Activated CD4-positive, alpha-beta T cell treated with anti-CD3 and anti-CD28 coated beads for 1 hour (primary cell): ENCODE measurements at regions not wholly inside any gene's neighbourhood (a gene's known extent, or its start where the extent isn't known, plus 50 kb on each side); places are given as distances from the start of the nearest gene placed in this dataset.

Experiments used
- DNase-seq: peaks from one replicate; pipeline ENCODE4 v3.0.0-alpha.2; 2020

- DNase-seq = no peak
These were observed 906.7 kb upstream of the CELF2 start for GRCh38 chr10:10110844-10111490.

- DNase-seq = no peak
These were observed 899.5 kb upstream of the CELF2 start for GRCh38 chr10:10118131-10118530.

GRCh38 chr10:10120671-10121070, 897.0 kb upstream of the CELF2 start:
- DNase-seq = no peak

- no peak for DNase-seq
These were observed 892.0 kb upstream of the CELF2 start for GRCh38 chr10:10125676-10126075.

- DNase-seq = no peak
These were observed 891.5 kb upstream of the CELF2 start for GRCh38 chr10:10126218-10126617.

- no peak for DNase-seq
These were observed 889.3 kb upstream of the CELF2 start for GRCh38 chr10:10128387-10128786.

GRCh38 chr10:10130686-10131085, 887.0 kb upstream of the CELF2 start:
- DNase-seq = no peak

- no peak for DNase-seq
These were observed 885.7 kb upstream of the CELF2 start for GRCh38 chr10:10132009-10132408.

- no peak for DNase-seq
These were observed 884.4 kb upstream of the CELF2 start for GRCh38 chr10:10133281-10133680.

- DNase-seq = no peak
These were observed 879.0 kb upstream of the CELF2 start for GRCh38 chr10:10138685-10139084.

GRCh38 chr10:10141782-10142382, 875.8 kb upstream of the CELF2 start:
- no peak for DNase-seq

- no peak for DNase-seq
These were observed 871.1 kb upstream of the CELF2 start for GRCh38 chr10:10146604-10147003.

GRCh38 chr10:10149899-10150298, 867.8 kb upstream of the CELF2 start:
- DNase-seq = no peak

- DNase-seq = no peak
These were observed 860.6 kb upstream of the CELF2 start for GRCh38 chr10:10156917-10157600.

- no peak for DNase-seq
These were observed 856.8 kb upstream of the CELF2 start for GRCh38 chr10:10160821-10161312.

- no peak for DNase-seq
These were observed 852.8 kb upstream of the CELF2 start for GRCh38 chr10:10164848-10165247.

GRCh38 chr10:10165415-10165814, 852.3 kb upstream of the CELF2 start:
- DNase-seq = no peak

GRCh38 chr10:10178476-10178875, 839.2 kb upstream of the CELF2 start:
- DNase-seq = no peak

- DNase-seq = no peak
These were observed 823.8 kb upstream of the CELF2 start for GRCh38 chr10:10193848-10194247.

GRCh38 chr10:10196701-10197100, 821.0 kb upstream of the CELF2 start:
- DNase-seq = no peak

GRCh38 chr10:10197423-10197822, 820.2 kb upstream of the CELF2 start:
- DNase-seq = no peak

- DNase-seq = no peak
These were observed 819.3 kb upstream of the CELF2 start for GRCh38 chr10:10198363-10198762.

- no peak for DNase-seq
These were observed 813.3 kb upstream of the CELF2 start for GRCh38 chr10:10204415-10204814.

GRCh38 chr10:10205906-10206305, 811.8 kb upstream of the CELF2 start:
- no peak for DNase-seq
